ENCODE measurements at regions not wholly inside any gene's neighbourhood (a gene's known extent, or its start where the extent isn't known, plus 50 kb on each side); places are given as distances from the start of the nearest gene placed in this dataset.

- H3K36me3 ChIP-seq: no peaks in the 10 kb centered on the region
- peaks cover 32 to 37% (median 34%) of the 10 kb centered on the region in 10 experiments for H3K4me1 ChIP-seq
- H3K27ac ChIP-seq: peak overlapping the region in 8 of 11 experiments; percentile 51 to 81 (median 68); a peak in 16 of 22 replicates
- H3K27me3 ChIP-seq: no peaks in the 10 kb centered on the region
- H3K4me3 ChIP-seq: peak overlapping the region in 5 of 10 experiments; percentile 5 to 29 (median 10); a peak in 5 of 20 replicates
- H3K4me2 ChIP-seq: peak overlapping the region; percentile 59 to 83 (median 74)
- H3K9me3 ChIP-seq (replicated peaks in 1 of 11): peaks cover 0 to 9% (median 4%) of the 10 kb centered on the region in 11 experiments; a peak in 3 of 22 replicates
- TF ChIP-seq Cebpa-rat (IDR thresholded peaks at IDR 0.05): peak in 1 of 11 experiments; percentile 39; a peak in 2 of 22 replicates
- peak overlapping the region in 7 of 11 experiments; percentile 11 to 58 (median 38); a peak in 11 of 22 replicates for H3K9ac ChIP-seq
- no peaks in the 10 kb centered on the region for H4K20me1 ChIP-seq
Measured at GRCh38 chr3:181383760-181384159, 328.0 kb upstream of the SOX2 start.

- Histone ChIP-seq H3K27ac (peak overlapping the region in 7 of 11 experiments; percentile 50 to 78 (median 67); a peak in 12 of 22 replicates), H3K4me2 (peak overlapping the region; percentile 59 to 83 (median 74)), H4K20me1 (no peaks in the 10 kb centered on the region), H3K27me3 (no peaks in the 10 kb centered on the region), H3K36me3 (no peaks in the 10 kb centered on the region), H3K4me3 (peak overlapping the region in 1 of 10 experiments; percentile 29; a peak in 1 of 20 replicates), H3K4me1 (peaks cover 32 to 37% (median 34%) of the 10 kb centered on the region in 10 experiments), H3K9me3 (replicated peaks in 1 of 11) (peaks cover 0 to 4% (median under 1%) of the 10 kb centered on the region in 11 experiments; a peak in 3 of 22 replicates), H3K9ac (no peak overlapping the region)
- TF ChIP-seq Cebpa-rat (IDR thresholded peaks at IDR 0.05): no peak
Measured at GRCh38 chr3:181383201-181383600, 328.5 kb upstream of the SOX2 start.

- no peak for TF ChIP-seq Cebpa-rat (IDR thresholded peaks at IDR 0.05)
- no peaks in the 10 kb centered on the region for H3K36me3 ChIP-seq
- H3K4me2 ChIP-seq: peak overlapping the region; percentile 59 to 83 (median 74)
- peaks cover 32 to 37% (median 34%) of the 10 kb centered on the region in 10 experiments for H3K4me1 ChIP-seq
- no peaks in the 10 kb centered on the region for H3K9me3 ChIP-seq (replicated peaks in 1 of 11)
- no peaks in the 10 kb centered on the region for H3K27me3 ChIP-seq
- H3K9ac ChIP-seq: no peak overlapping the region
- H3K4me3 ChIP-seq: no peak overlapping the region
- H4K20me1 ChIP-seq: no peaks in the 10 kb centered on the region
- peak overlapping the region in 3 of 11 experiments; percentile 50 to 78 (median 73); a peak in 3 of 22 replicates for H3K27ac ChIP-seq
Measured at GRCh38 chr3:181382656-181383055, 329.1 kb upstream of the SOX2 start.

GRCh38 chr3:181379278-181379677, 332.4 kb upstream of the SOX2 start:
- Histone ChIP-seq H4K20me1 (no peaks in the 10 kb centered on the region), H3K4me1 (peaks cover 20 to 25% (median 24%) of the 10 kb centered on the region in 10 experiments), H3K27ac (no peak overlapping the region), H3K36me3 (no peaks in the 10 kb centered on the region), H3K9me3 (replicated peaks in 1 of 11) (no peaks in the 10 kb centered on the region), H3K4me2 (no peak overlapping the region), H3K27me3 (no peaks in the 10 kb centered on the region), H3K4me3 (no peak overlapping the region), H3K9ac (no peak overlapping the region)
- no peak for TF ChIP-seq Cebpa-rat (IDR thresholded peaks at IDR 0.05)

GRCh38 chr3:181369637-181370036, 342.1 kb upstream of the SOX2 start:
- H3K9ac ChIP-seq: no peak overlapping the region
- TF ChIP-seq Cebpa-rat (IDR thresholded peaks at IDR 0.05): no peak

GRCh38 chr3:181363231-181363630, 348.5 kb upstream of the SOX2 start:
- no peak for TF ChIP-seq Cebpa-rat (IDR thresholded peaks at IDR 0.05)
- Histone ChIP-seq H3K36me3 (no peaks in the 10 kb centered on the region), H4K20me1 (no peaks in the 10 kb centered on the region), H3K27me3 (no peaks in the 10 kb centered on the region), H3K27ac (no peak overlapping the region), H3K4me3 (no peak overlapping the region), H3K9ac (no peak overlapping the region), H3K4me2 (no peak overlapping the region), H3K4me1 (peaks cover 0 to 23% (median 17%) of the 10 kb centered on the region in 10 experiments; a peak in 16 of 20 replicates), H3K9me3 (replicated peaks in 1 of 11) (peaks cover 0 to 7% (median 0%) of the 10 kb centered on the region in 11 experiments; a peak in 2 of 22 replicates)

More at GRCh38 chr3:181369637-181370036, 342.1 kb upstream of the SOX2 start:
- no peaks in the 10 kb centered on the region for H4K20me1 ChIP-seq
- no peak overlapping the region for H3K4me3 ChIP-seq
- H3K27ac ChIP-seq: no peak overlapping the region
- H3K4me1 ChIP-seq: peaks cover 6 to 11% (median 10%) of the 10 kb centered on the region in 10 experiments; a peak in 18 of 20 replicates
- H3K4me2 ChIP-seq: no peak overlapping the region
- no peaks in the 10 kb centered on the region for H3K9me3 ChIP-seq (replicated peaks in 1 of 11)
- H3K27me3 ChIP-seq: no peaks in the 10 kb centered on the region
- H3K36me3 ChIP-seq: no peaks in the 10 kb centered on the region

- Histone ChIP-seq H3K36me3 (no peaks in the 10 kb centered on the region), H3K4me3 (no peak overlapping the region), H3K9ac (no peak overlapping the region), H3K4me2 (no peak overlapping the region), H3K9me3 (replicated peaks in 1 of 11) (peaks cover 0 to 7% (median 0%) of the 10 kb centered on the region in 11 experiments; a peak in 2 of 22 replicates), H3K27me3 (no peaks in the 10 kb centered on the region), H3K27ac (no peak overlapping the region), H4K20me1 (no peaks in the 10 kb centered on the region), H3K4me1 (peaks cover 0 to 26% (median 18%) of the 10 kb centered on the region in 10 experiments; a peak in 16 of 20 replicates)
- TF ChIP-seq Cebpa-rat (IDR thresholded peaks at IDR 0.05): no peak
Measured at GRCh38 chr3:181362378-181362777, 349.3 kb upstream of the SOX2 start.

- TF ChIP-seq Cebpa-rat (IDR thresholded peaks at IDR 0.05): no peak
- no peak overlapping the region; a peak in 1 of 22 replicates for H3K27ac ChIP-seq
- H4K20me1 ChIP-seq: no peaks in the 10 kb centered on the region
- no peak overlapping the region for H3K4me3 ChIP-seq
- H3K4me2 ChIP-seq: peak overlapping the region in 9 of 11 experiments; percentile 5 to 69 (median 53); a peak in 17 of 22 replicates
- peaks cover 0 to 7% (median 0%) of the 10 kb centered on the region in 11 experiments; a peak in 2 of 22 replicates for H3K9me3 ChIP-seq (replicated peaks in 1 of 11)
- no peaks in the 10 kb centered on the region for H3K27me3 ChIP-seq
- H3K36me3 ChIP-seq: no peaks in the 10 kb centered on the region
- H3K9ac ChIP-seq: no peak overlapping the region
- H3K4me1 ChIP-seq: peaks cover 10 to 26% (median 20%) of the 10 kb centered on the region in 10 experiments
Measured at GRCh38 chr3:181358562-181358961, 353.2 kb upstream of the SOX2 start.

- no peak overlapping the region for H3K9ac ChIP-seq
- H3K4me1 ChIP-seq: peaks cover 10 to 26% (median 20%) of the 10 kb centered on the region in 10 experiments
- H3K27me3 ChIP-seq: no peaks in the 10 kb centered on the region
- H3K9me3 ChIP-seq (replicated peaks in 1 of 11): peaks cover 0 to 7% (median 0%) of the 10 kb centered on the region in 11 experiments; a peak in 2 of 22 replicates
- no peaks in the 10 kb centered on the region for H3K36me3 ChIP-seq
- no peaks in the 10 kb centered on the region for H4K20me1 ChIP-seq
- no peak overlapping the region for H3K4me3 ChIP-seq
- H3K27ac ChIP-seq: no peak overlapping the region
- peak overlapping the region in 8 of 11 experiments; percentile 5 to 69 (median 55); a peak in 7 of 22 replicates for H3K4me2 ChIP-seq
- no peak for TF ChIP-seq Cebpa-rat (IDR thresholded peaks at IDR 0.05)
Measured at GRCh38 chr3:181358060-181358459, 353.7 kb upstream of the SOX2 start.
